Kidney epithelial cell (primary cell): ENCODE measurements at regions not wholly inside any gene's neighbourhood (a gene's known extent, or its start where the extent isn't known, plus 50 kb on each side); places are given as distances from the start of the nearest gene placed in this dataset.
"Not testable (repeated sequence)": the region's sequence is repeated elsewhere in the genome, so short reads cannot be mapped to it uniquely, and the experiment has no call there.

Source experiments
- DNase-seq: peaks from one replicate; pipeline ENCODE4 v3.0.0-alpha.2; 2010; ENCODE audit warnings: low read depth
- H3K27me3 ChIP-seq: 2 replicates; pipeline ENCODE4 v1.6.0; 2011; ENCODE audit warnings: low read length; ENCODE audit not compliant: control insufficient read depth, insufficient read depth
- H3K36me3 ChIP-seq: 2 replicates; pipeline ENCODE4 v1.5.1; 2011; ENCODE audit warnings: low read length; ENCODE audit not compliant: control insufficient read depth, insufficient read depth
- H3K4me3 ChIP-seq: 2 replicates; pipeline ENCODE4 v1.5.1; 2011; ENCODE audit warnings: low read depth, mild to moderate bottlenecking, control low read depth, low read length
- TF ChIP-seq, protein P1 (sequence below): IDR thresholded peaks from 2 replicates; pipeline ENCODE4 v1.5.1; 2011; ENCODE audit warnings: mild to moderate bottlenecking, moderate library complexity, low read length, control low read depth, inconsistent platforms; ENCODE audit not compliant: insufficient read depth, poor library complexity, severe bottlenecking

GRCh38 chr4:184959786-184960185 is 58.5 kb upstream of the HELT start:
- no peaks in the 10 kb centered on the region for H3K27me3 ChIP-seq

GRCh38 chr4:184960505-184960971 is 57.8 kb upstream of the HELT start:
- H3K36me3 ChIP-seq = no peaks in the 10 kb centered on the region
- TF ChIP-seq, protein P1, sequence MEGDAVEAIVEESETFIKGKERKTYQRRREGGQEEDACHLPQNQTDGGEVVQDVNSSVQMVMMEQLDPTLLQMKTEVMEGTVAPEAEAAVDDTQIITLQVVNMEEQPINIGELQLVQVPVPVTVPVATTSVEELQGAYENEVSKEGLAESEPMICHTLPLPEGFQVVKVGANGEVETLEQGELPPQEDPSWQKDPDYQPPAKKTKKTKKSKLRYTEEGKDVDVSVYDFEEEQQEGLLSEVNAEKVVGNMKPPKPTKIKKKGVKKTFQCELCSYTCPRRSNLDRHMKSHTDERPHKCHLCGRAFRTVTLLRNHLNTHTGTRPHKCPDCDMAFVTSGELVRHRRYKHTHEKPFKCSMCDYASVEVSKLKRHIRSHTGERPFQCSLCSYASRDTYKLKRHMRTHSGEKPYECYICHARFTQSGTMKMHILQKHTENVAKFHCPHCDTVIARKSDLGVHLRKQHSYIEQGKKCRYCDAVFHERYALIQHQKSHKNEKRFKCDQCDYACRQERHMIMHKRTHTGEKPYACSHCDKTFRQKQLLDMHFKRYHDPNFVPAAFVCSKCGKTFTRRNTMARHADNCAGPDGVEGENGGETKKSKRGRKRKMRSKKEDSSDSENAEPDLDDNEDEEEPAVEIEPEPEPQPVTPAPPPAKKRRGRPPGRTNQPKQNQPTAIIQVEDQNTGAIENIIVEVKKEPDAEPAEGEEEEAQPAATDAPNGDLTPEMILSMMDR = no peak
- H3K4me3 ChIP-seq = no peak overlapping the region
- H3K27me3 ChIP-seq = no peaks in the 10 kb centered on the region
- no peak for DNase-seq

More at GRCh38 chr4:184959786-184960185, 58.5 kb upstream of the HELT start:
- no peaks in the 10 kb centered on the region for H3K36me3 ChIP-seq
- H3K4me3 ChIP-seq = no peak overlapping the region
- no peak for DNase-seq
- TF ChIP-seq, protein P1 = no peak

DNA sequence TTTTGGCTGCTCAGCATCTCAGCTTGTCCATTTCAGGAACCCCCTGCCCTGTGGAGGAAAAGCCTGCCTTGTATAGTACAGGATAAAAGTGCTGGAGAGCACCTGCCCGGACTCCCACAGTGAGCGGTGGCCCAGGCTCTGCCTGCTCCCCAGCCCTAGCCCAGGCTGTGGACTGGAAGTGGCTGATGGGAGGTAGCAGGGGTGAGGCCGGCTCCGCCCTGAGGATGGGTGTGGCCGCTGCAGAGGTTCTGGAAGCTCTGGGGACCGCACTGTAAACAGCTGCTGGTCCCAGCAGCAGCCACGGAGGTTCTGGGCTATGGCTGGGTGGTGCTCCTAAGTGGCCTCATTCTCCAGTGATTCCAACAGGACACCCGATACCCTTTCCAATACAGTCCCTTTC is 56.6 kb upstream of the HELT start:
- DNase-seq = no peak

GRCh38 chr4:184962125-184962638 is 56.1 kb upstream of the HELT start:
- H3K27me3 ChIP-seq = no peaks in the 10 kb centered on the region
- no peak for DNase-seq
- TF ChIP-seq, protein P1 = no peak
- H3K36me3 ChIP-seq = no peaks in the 10 kb centered on the region
- H3K4me3 ChIP-seq = no peak overlapping the region

More for the DNA sequence above, 56.6 kb upstream of the HELT start:
- no peaks in the 10 kb centered on the region for H3K27me3 ChIP-seq
- no peaks in the 10 kb centered on the region for H3K36me3 ChIP-seq
- no peak overlapping the region for H3K4me3 ChIP-seq
- TF ChIP-seq, protein P1 = no peak

GRCh38 chr4:184965230-184966050 is 52.9 kb upstream of the HELT start:
- H3K27me3 ChIP-seq, H3K4me3 ChIP-seq, DNase-seq, H3K36me3 ChIP-seq: not testable (repeated sequence)

GRCh38 chr4:184966051-184966691 is 52.1 kb upstream of the HELT start:
- not testable (repeated sequence) for H3K36me3 ChIP-seq, DNase-seq, H3K4me3 ChIP-seq, H3K27me3 ChIP-seq

- H3K27me3 ChIP-seq, DNase-seq: not testable (repeated sequence)
These were observed 50.6 kb upstream of the HELT start for GRCh38 chr4:184967699-184968098.

More at GRCh38 chr4:184967699-184968098, 50.6 kb upstream of the HELT start:
- H3K4me3 ChIP-seq, H3K36me3 ChIP-seq: not testable (repeated sequence)
